GM23248 (cell line): ENCODE measurements at regions not wholly inside any gene's neighbourhood (a gene's known extent, or its start where the extent isn't known, plus 50 kb on each side); places are given as distances from the start of the nearest gene placed in this dataset.
"Not testable (repeated sequence)": the region's sequence is repeated elsewhere in the genome, so short reads cannot be mapped to it uniquely, and the experiment has no call there.

Experiments used
- EZH2 ChIP-seq: fragments of 200-600 bp; sonication (generic); IDR thresholded peaks from 2 replicates; pipeline ENCODE4 v1.6.1; 2018; ENCODE audit warnings: antibody characterized with exemption, mild to moderate bottlenecking; ENCODE audit not compliant: insufficient read depth, poor library complexity, severe bottlenecking
- EZH2phosphoT487 ChIP-seq: fragments of 200-600 bp; sonication (generic); IDR thresholded peaks from 2 replicates; pipeline ENCODE4 v1.6.1; 2018; ENCODE audit warnings: antibody characterized with exemption, moderate library complexity, mild to moderate bottlenecking, low read depth; ENCODE audit not compliant: insufficient read depth

DNA sequence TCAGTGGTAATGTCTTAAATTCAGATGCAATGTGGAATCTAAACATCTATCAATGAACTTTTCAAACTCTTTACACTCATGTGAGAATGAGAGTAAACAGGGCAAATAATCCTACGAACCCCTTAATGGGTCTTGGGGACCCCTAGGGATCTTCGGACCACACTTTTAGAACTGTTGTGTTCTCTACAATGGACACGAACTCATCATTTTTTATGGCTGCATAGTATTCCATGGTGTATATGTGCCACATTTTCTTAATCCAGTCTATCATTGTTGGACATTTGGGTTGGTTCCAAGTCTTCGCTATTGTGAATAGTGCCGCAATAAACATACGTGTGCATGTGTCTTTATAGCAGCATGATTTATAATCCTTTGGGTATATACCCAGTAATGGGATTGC is 148.0 kb upstream of the PTPN1 start:
- TF ChIP-seq EZH2, EZH2phosphoT487: not testable (repeated sequence)
